ENCODE measurements at regions not wholly inside any gene's neighbourhood (a gene's known extent, or its start where the extent isn't known, plus 50 kb on each side); places are given as distances from the start of the nearest gene placed in this dataset.

GRCh38 chr5:5676218-5676617 is 253.7 kb downstream of the ICE1 start:
- no peaks in the 10 kb centered on the region for H3K36me3 ChIP-seq
- no peaks in the 10 kb centered on the region for H3K9me3 ChIP-seq
- no peak overlapping the region for H3K4me3 ChIP-seq
- no peaks in the 10 kb centered on the region for H3K4me1 ChIP-seq
- H3K27me3 ChIP-seq = no peaks in the 10 kb centered on the region
- no peak overlapping the region for H3K27ac ChIP-seq
- TF ChIP-seq CTCF (IDR thresholded peaks at IDR 0.05) = no peak
- DNase-seq (ENCODE audit: low spot score) = no peak

GRCh38 chr5:5675511-5675910 is 253.0 kb downstream of the ICE1 start:
- no peak for DNase-seq (ENCODE audit: low spot score)
- no peaks in the 10 kb centered on the region for H3K27me3 ChIP-seq

GRCh38 chr5:5671823-5672222 is 249.3 kb downstream of the ICE1 start:
- DNase-seq (ENCODE audit: low spot score) = no peak
- no peaks in the 10 kb centered on the region for H3K9me3 ChIP-seq
- H3K4me3 ChIP-seq = no peak overlapping the region
- H3K27me3 ChIP-seq = no peaks in the 10 kb centered on the region
- no peaks in the 10 kb centered on the region for H3K4me1 ChIP-seq
- TF ChIP-seq CTCF (IDR thresholded peaks at IDR 0.05) = no peak
- no peaks in the 10 kb centered on the region for H3K36me3 ChIP-seq
- no peak overlapping the region for H3K27ac ChIP-seq

More at GRCh38 chr5:5675511-5675910, 253.0 kb downstream of the ICE1 start:
- Histone ChIP-seq H3K27ac (no peak overlapping the region), H3K4me3 (no peak overlapping the region), H3K9me3 (no peaks in the 10 kb centered on the region), H3K36me3 (no peaks in the 10 kb centered on the region), H3K4me1 (no peaks in the 10 kb centered on the region)
- TF ChIP-seq CTCF (IDR thresholded peaks at IDR 0.05) = no peak

GRCh38 chr5:5667136-5667554 is 244.7 kb downstream of the ICE1 start:
- no peak for TF ChIP-seq CTCF (IDR thresholded peaks at IDR 0.05)
- Histone ChIP-seq H3K4me3 (no peak overlapping the region), H3K27ac (no peak overlapping the region), H3K9me3 (no peaks in the 10 kb centered on the region), H3K36me3 (no peaks in the 10 kb centered on the region), H3K4me1 (no peaks in the 10 kb centered on the region), H3K27me3 (no peaks in the 10 kb centered on the region)
- DNase-seq (ENCODE audit: low spot score) = no peak

- H3K27me3 ChIP-seq = no peaks in the 10 kb centered on the region
- no peaks in the 10 kb centered on the region for H3K9me3 ChIP-seq
- TF ChIP-seq CTCF (IDR thresholded peaks at IDR 0.05) = no peak
- H3K36me3 ChIP-seq = no peaks in the 10 kb centered on the region
- H3K4me3 ChIP-seq = no peak overlapping the region
- no peak for DNase-seq (ENCODE audit: low spot score)
- no peak overlapping the region for H3K27ac ChIP-seq
- H3K4me1 ChIP-seq = no peaks in the 10 kb centered on the region
Observed at GRCh38 chr5:5666369-5666768, 243.9 kb downstream of the ICE1 start.

GRCh38 chr5:5666076-5666365 is 243.5 kb downstream of the ICE1 start:
- no peak for TF ChIP-seq CTCF (IDR thresholded peaks at IDR 0.05)
- H3K4me3 ChIP-seq = no peak overlapping the region
- H3K27me3 ChIP-seq = no peaks in the 10 kb centered on the region
- no peak for DNase-seq (ENCODE audit: low spot score)
- H3K4me1 ChIP-seq = no peaks in the 10 kb centered on the region
- H3K27ac ChIP-seq = no peak overlapping the region
- no peaks in the 10 kb centered on the region for H3K36me3 ChIP-seq
- no peaks in the 10 kb centered on the region for H3K9me3 ChIP-seq

Data from right atrium auricular region (tissue), 2 donors.